Testis (tissue), 2 donors: ENCODE measurements at regions not wholly inside any gene's neighbourhood (a gene's known extent, or its start where the extent isn't known, plus 50 kb on each side); places are given as distances from the start of the nearest gene placed in this dataset.

ENCODE experiments used
- DNase-seq: peaks from one replicate; pipeline ENCODE4 v3.0.0-alpha.2; 2019
- H3K27ac ChIP-seq, 2 donors: fragments of 200-600 bp; sonication (generic); one replicate each; pipeline ENCODE4 v1.5.1; 2019
- H3K27me3 ChIP-seq: fragments of 200-600 bp; sonication (generic); one replicate; pipeline ENCODE4 v1.5.1; 2019
- H3K36me3 ChIP-seq: fragments of 200-600 bp; sonication (generic); one replicate; pipeline ENCODE4 v1.5.1; 2017; ENCODE audit warnings: low read depth; ENCODE audit errors: missing control alignments
- H3K4me1 ChIP-seq: fragments of 200-600 bp; sonication (generic); one replicate; pipeline ENCODE4 v1.5.1; 2019
- H3K4me3 ChIP-seq, 2 donors: fragments of 200-600 bp; sonication (generic); one replicate each; pipeline ENCODE4 v1.5.1; 2017 to 2019
- H3K9me3 ChIP-seq: fragments of 200-600 bp; sonication (generic); one replicate; pipeline ENCODE4 v1.5.1; 2017
- CTCF ChIP-seq, 3 experiments: fragments of 450-650 bp in 2 of 3; fragments of 200-600 bp in 1 of 3; sonication (generic) in 1 of 3; IDR thresholded peaks; one replicate each; pipeline ENCODE4 v1.5.1; 2016 to 2019; ENCODE audit warnings: antibody characterized with exemption in 3 of 3, mild to moderate bottlenecking in 2 of 3, moderate library complexity in 1 of 3
- POLR2A ChIP-seq: fragments of 450-650 bp; IDR thresholded peaks from one replicate; pipeline ENCODE4 v1.6.1; 2017; ENCODE audit warnings: antibody characterized with exemption, mild to moderate bottlenecking, moderate library complexity
- WGBS, 2 donors: methylation state at CpG; one replicate each; pipeline ENCODE4 v1.1.5; 2018; 5-methylcytosine and 5-hydroxymethylcytosine counted together
- intact Hi-C: fragments of 100-400 bp; cut with DNase I; formaldehyde crosslinking; loops from one replicate; pipeline ENCODE4 v1.15.1; 2023; ENCODE audit warnings: low total_unique reads

GRCh38 chr13:62299988-62300387 is 884.3 kb upstream of the PCDH20 start:
- intact Hi-C loops, result no loop called here
- 18 to 29% methylated on average over 3 of the region's 3 CpGs for WGBS, 2 donors

GRCh38 chr13:62296812-62297211 is 881.2 kb upstream of the PCDH20 start:
- no peak for TF ChIP-seq CTCF (IDR thresholded peaks at IDR 0.05)
- TF ChIP-seq POLR2A, result no peak
- Histone ChIP-seq H3K4me3 (no peak overlapping the region), H3K36me3 (no peaks in the 10 kb centered on the region), H3K27ac (no peak overlapping the region), H3K4me1 (no peaks in the 10 kb centered on the region), H3K9me3 (no peaks in the 10 kb centered on the region), H3K27me3 (no peaks in the 10 kb centered on the region)
- intact Hi-C loops, result no loop called here
- DNase-seq, result no peak

More at GRCh38 chr13:62299988-62300387, 884.3 kb upstream of the PCDH20 start:
- no peak for TF ChIP-seq CTCF (IDR thresholded peaks at IDR 0.05)
- no peaks in the 10 kb centered on the region for H3K4me1 ChIP-seq
- no peaks in the 10 kb centered on the region for H3K9me3 ChIP-seq
- H3K27me3 ChIP-seq, result no peaks in the 10 kb centered on the region
- H3K4me3 ChIP-seq, result no peak overlapping the region
- DNase-seq, result no peak
- no peaks in the 10 kb centered on the region for H3K36me3 ChIP-seq
- no peak overlapping the region for H3K27ac ChIP-seq

GRCh38 chr13:62294244-62294643 is 878.6 kb upstream of the PCDH20 start:
- Histone ChIP-seq H3K27ac (no peak overlapping the region), H3K27me3 (no peaks in the 10 kb centered on the region), H3K4me3 (no peak overlapping the region), H3K4me1 (no peaks in the 10 kb centered on the region), H3K36me3 (no peaks in the 10 kb centered on the region), H3K9me3 (no peaks in the 10 kb centered on the region)
- 72 to 74% methylated on average over 4 of the region's 4 CpGs for WGBS, 2 donors
- intact Hi-C loops, result no loop called here
- no peak for TF ChIP-seq CTCF (IDR thresholded peaks at IDR 0.05)
- no peak for TF ChIP-seq POLR2A
- DNase-seq, result no peak

- Histone ChIP-seq H3K27ac (no peak overlapping the region), H3K4me1 (no peaks in the 10 kb centered on the region), H3K27me3 (no peaks in the 10 kb centered on the region), H3K4me3 (no peak overlapping the region), H3K9me3 (no peaks in the 10 kb centered on the region), H3K36me3 (no peaks in the 10 kb centered on the region)
- WGBS, 2 donors, result 43 to 48% methylated on average over 2 of the region's 2 CpGs
- no peak for DNase-seq
- intact Hi-C loops, result no loop called here
- TF ChIP-seq POLR2A (no peak), CTCF (IDR thresholded peaks at IDR 0.05) (no peak)
These were observed 877.2 kb upstream of the PCDH20 start for GRCh38 chr13:62292714-62293480.

GRCh38 chr13:62290542-62290941 is 874.9 kb upstream of the PCDH20 start:
- no peaks in the 10 kb centered on the region for H3K9me3 ChIP-seq
- H3K4me1 ChIP-seq, result no peaks in the 10 kb centered on the region
- H3K27ac ChIP-seq, result no peak overlapping the region
- no peaks in the 10 kb centered on the region for H3K27me3 ChIP-seq
- H3K36me3 ChIP-seq, result no peaks in the 10 kb centered on the region
- no peak for DNase-seq
- TF ChIP-seq CTCF (IDR thresholded peaks at IDR 0.05), result no peak
- TF ChIP-seq POLR2A, result no peak
- no peak overlapping the region for H3K4me3 ChIP-seq
- intact Hi-C loops, result no loop called here
